Endodermal cell (in vitro differentiated cells): ENCODE measurements at regions not wholly inside any gene's neighbourhood (a gene's known extent, or its start where the extent isn't known, plus 50 kb on each side); places are given as distances from the start of the nearest gene placed in this dataset.

Source experiments
- DNase-seq: peaks from one replicate; pipeline ENCODE4 v3.0.0-alpha.2; 2017
- H3K27ac ChIP-seq: 2 replicates; pipeline ENCODE4 v1.5.1; 2013; ENCODE audit warnings: mild to moderate bottlenecking, low read depth, low read length, moderate library complexity
- H3K27me3 ChIP-seq: 2 replicates; pipeline ENCODE4 v1.6.1; 2013; ENCODE audit warnings: mild to moderate bottlenecking, low read length, moderate library complexity; ENCODE audit not compliant: insufficient read depth, control insufficient read depth, poor library complexity, severe bottlenecking
- H3K36me3 ChIP-seq: 2 replicates; pipeline ENCODE4 v1.7.0; 2013; ENCODE audit warnings: mild to moderate bottlenecking, low read length, moderate library complexity; ENCODE audit not compliant: control insufficient read depth, insufficient read depth
- H3K4me1 ChIP-seq: one replicate; pipeline ENCODE4 v1.7.0; 2013; ENCODE audit warnings: low read length; ENCODE audit not compliant: control insufficient read depth, insufficient read depth
- H3K4me3 ChIP-seq: 2 replicates; pipeline ENCODE4 v1.5.1; 2013; ENCODE audit warnings: mild to moderate bottlenecking, low read length, moderate library complexity
- H3K9ac ChIP-seq: 2 replicates; pipeline ENCODE4 v1.6.1; 2013; ENCODE audit warnings: mild to moderate bottlenecking, low read length, moderate library complexity; ENCODE audit not compliant: poor library complexity, severe bottlenecking; ENCODE audit errors: extremely low read depth
- H3K9me3 ChIP-seq: 2 replicates; pipeline ENCODE4 v1.6.1; 2013; ENCODE audit warnings: mild to moderate bottlenecking, low read length, moderate library complexity; ENCODE audit not compliant: control insufficient read depth
- H3K27ac Mint-ChIP-seq: 2 replicates; pipeline ENCODE4 v1.8.0; 2020; ENCODE audit warnings: mixed read lengths
- H3K27me3 Mint-ChIP-seq: 2 replicates; pipeline ENCODE4 v1.8.0; 2021; ENCODE audit warnings: mild to moderate bottlenecking, mixed read lengths; ENCODE audit not compliant: insufficient read depth
- H3K36me3 Mint-ChIP-seq: 2 replicates; pipeline ENCODE4 v1.8.0; 2020; ENCODE audit warnings: low read depth, mixed read lengths
- H3K4me1 Mint-ChIP-seq: 2 replicates; pipeline ENCODE4 v1.8.0; 2020; ENCODE audit warnings: mixed read lengths
- H3K4me3 Mint-ChIP-seq: 2 replicates; pipeline ENCODE4 v1.8.0; 2020; ENCODE audit warnings: mild to moderate bottlenecking, moderate library complexity, mixed read lengths
- H3K9me3 Mint-ChIP-seq: 2 replicates; pipeline ENCODE4 v1.8.0; 2020; ENCODE audit warnings: mild to moderate bottlenecking, mixed read lengths
- WGBS, 2 experiments: methylation state at CpG; one replicate each; pipeline versions ENCODE4 v1.1.5 to v1.1.7; 2013; ENCODE audit warnings: missing lambda C conversion rate in 2 of 2, mixed read lengths in 1 of 2; ENCODE audit not compliant: insufficient coverage in 1 of 2, insufficient read length in 1 of 2; 5-methylcytosine and 5-hydroxymethylcytosine counted together
- TF ChIP-seq, protein P1 (sequence below): fragments of 200-600 bp; sonication (generic); conservative IDR thresholded peaks from 2 replicates; pipeline ENCODE4 v1.5.0; 2021; ENCODE audit warnings: antibody characterized with exemption, mild to moderate bottlenecking

DNA sequence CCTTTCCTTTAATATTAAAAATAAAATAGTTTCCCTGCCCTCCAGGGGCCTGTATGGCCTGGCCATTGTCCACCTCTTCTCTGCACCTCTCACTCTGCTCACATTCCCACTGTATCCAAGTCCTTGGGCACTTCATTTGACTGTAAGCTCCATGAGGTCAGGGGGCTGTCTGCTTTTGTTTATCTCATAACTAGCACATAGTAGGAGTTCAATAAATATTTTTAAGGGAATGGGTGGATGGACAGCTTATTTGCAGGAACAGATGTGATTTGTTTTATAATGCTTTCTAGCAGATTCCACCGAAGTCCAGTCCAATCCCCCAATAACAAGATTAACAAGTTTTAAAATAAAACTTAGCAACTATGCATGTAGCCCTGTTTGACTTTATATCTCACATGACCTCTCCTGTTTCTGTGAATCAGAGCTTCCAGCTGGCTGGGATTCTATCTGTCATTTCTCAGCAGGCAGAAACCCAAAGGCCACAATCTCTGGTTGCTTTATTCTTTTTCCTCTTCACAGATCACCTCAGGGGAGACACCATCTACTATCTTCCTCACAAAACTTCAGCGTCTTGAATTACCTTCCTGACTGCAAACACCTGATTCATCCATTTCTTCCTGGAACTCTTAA, 123.0 kb upstream of the NR2F2 start:
- H3K4me3 Mint-ChIP-seq, result no peak overlapping the region
- Histone ChIP-seq H3K36me3 (no peaks in the 10 kb centered on the region), H3K27me3 (no peaks in the 10 kb centered on the region), H3K27ac (no peak overlapping the region), H3K4me1 (no peaks in the 10 kb centered on the region), H3K9ac (no peak overlapping the region), H3K9me3 (no peaks in the 10 kb centered on the region), H3K4me3 (no peak overlapping the region)
- H3K36me3 Mint-ChIP-seq, result no peaks in the 10 kb centered on the region
- H3K27me3 Mint-ChIP-seq, result peaks cover 2% of the 10 kb centered on the region
- H3K27ac Mint-ChIP-seq, result no peak overlapping the region
- peaks cover 3% of the 10 kb centered on the region for H3K4me1 Mint-ChIP-seq
- no peak for DNase-seq
- TF ChIP-seq, protein P1, sequence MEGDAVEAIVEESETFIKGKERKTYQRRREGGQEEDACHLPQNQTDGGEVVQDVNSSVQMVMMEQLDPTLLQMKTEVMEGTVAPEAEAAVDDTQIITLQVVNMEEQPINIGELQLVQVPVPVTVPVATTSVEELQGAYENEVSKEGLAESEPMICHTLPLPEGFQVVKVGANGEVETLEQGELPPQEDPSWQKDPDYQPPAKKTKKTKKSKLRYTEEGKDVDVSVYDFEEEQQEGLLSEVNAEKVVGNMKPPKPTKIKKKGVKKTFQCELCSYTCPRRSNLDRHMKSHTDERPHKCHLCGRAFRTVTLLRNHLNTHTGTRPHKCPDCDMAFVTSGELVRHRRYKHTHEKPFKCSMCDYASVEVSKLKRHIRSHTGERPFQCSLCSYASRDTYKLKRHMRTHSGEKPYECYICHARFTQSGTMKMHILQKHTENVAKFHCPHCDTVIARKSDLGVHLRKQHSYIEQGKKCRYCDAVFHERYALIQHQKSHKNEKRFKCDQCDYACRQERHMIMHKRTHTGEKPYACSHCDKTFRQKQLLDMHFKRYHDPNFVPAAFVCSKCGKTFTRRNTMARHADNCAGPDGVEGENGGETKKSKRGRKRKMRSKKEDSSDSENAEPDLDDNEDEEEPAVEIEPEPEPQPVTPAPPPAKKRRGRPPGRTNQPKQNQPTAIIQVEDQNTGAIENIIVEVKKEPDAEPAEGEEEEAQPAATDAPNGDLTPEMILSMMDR, result no peak
- H3K9me3 Mint-ChIP-seq, result peaks cover 21% of the 10 kb centered on the region
- WGBS, 2 experiments, result 92 to 100% methylated on average over 1 to 2 of the region's 2 CpGs

DNA sequence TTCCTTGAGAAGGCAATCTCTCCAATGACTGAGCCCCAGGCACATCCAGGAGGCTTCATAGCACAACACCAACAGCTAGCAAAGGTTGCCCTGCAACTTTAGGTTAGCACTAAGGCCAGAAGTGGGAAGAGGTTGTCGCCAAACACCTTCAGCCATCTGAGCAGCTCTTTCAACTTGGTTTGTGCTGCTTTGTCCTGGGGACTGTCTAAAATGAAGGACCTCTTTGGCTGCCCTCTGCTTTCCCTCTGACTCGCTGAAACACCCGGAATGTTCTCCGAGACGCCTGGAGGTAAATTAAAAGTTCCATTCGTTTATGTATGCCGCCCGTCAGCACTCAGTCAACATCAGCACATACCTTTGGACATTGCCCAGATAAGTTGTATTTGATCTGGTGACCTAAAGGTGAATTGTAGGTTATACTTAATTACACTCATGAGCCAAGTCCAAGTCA, 121.2 kb upstream of the NR2F2 start:
- H3K27ac Mint-ChIP-seq, result no peak overlapping the region
- TF ChIP-seq, protein P1, result no peak
- Histone ChIP-seq H3K9ac (no peak overlapping the region), H3K4me3 (no peak overlapping the region), H3K9me3 (no peaks in the 10 kb centered on the region), H3K27ac (no peak overlapping the region), H3K4me1 (no peaks in the 10 kb centered on the region), H3K27me3 (no peaks in the 10 kb centered on the region), H3K36me3 (no peaks in the 10 kb centered on the region)
- H3K36me3 Mint-ChIP-seq, result no peaks in the 10 kb centered on the region
- peaks cover 21% of the 10 kb centered on the region for H3K9me3 Mint-ChIP-seq
- H3K27me3 Mint-ChIP-seq, result peaks cover 2% of the 10 kb centered on the region
- H3K4me1 Mint-ChIP-seq, result peaks cover 3% of the 10 kb centered on the region
- DNase-seq, result no peak
- H3K4me3 Mint-ChIP-seq, result no peak overlapping the region
- 94 to 100% methylated on average over 8 of the region's 8 CpGs for WGBS, 2 experiments

DNA sequence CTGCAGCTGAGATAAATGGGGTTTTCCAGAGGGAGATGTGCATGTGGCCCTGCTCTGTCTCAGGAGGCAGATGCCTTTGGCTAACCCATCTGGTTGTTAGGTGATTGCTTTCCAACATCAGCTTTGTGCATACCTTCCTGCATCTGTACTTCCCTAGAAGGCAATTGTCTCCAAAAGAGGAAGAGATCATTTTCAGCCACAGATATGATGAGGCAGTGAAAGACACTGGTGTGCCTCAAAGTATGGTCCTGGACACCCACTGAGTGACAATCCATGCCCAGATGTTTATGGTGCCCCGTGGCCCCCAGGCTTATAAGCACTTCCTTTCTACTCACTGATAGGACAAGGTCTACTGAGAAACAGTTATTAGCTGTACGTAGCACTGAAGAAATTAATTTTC, 117.5 kb upstream of the NR2F2 start:
- Histone ChIP-seq H3K4me1 (no peaks in the 10 kb centered on the region), H3K4me3 (no peak overlapping the region), H3K27ac (no peak overlapping the region), H3K9me3 (no peaks in the 10 kb centered on the region), H3K27me3 (no peaks in the 10 kb centered on the region), H3K36me3 (no peaks in the 10 kb centered on the region), H3K9ac (no peak overlapping the region)
- 86 to 92% methylated on average over 1 to 2 of the region's 2 CpGs for WGBS, 2 experiments
- H3K4me1 Mint-ChIP-seq, result peaks cover 3% of the 10 kb centered on the region
- no peak overlapping the region for H3K4me3 Mint-ChIP-seq
- H3K9me3 Mint-ChIP-seq, result no peaks in the 10 kb centered on the region
- no peaks in the 10 kb centered on the region for H3K36me3 Mint-ChIP-seq
- H3K27ac Mint-ChIP-seq, result no peak overlapping the region
- peaks cover 6% of the 10 kb centered on the region for H3K27me3 Mint-ChIP-seq
- DNase-seq, result no peak
- TF ChIP-seq, protein P1, result no peak
